BLaER1 treated with 17β-estradiol and CSF1 and Interleukin-3, amounts not matched to agents 10 nM and 100 nM (cell line): ENCODE measurements at regions not wholly inside any gene's neighbourhood (a gene's known extent, or its start where the extent isn't known, plus 50 kb on each side); places are given as distances from the start of the nearest gene placed in this dataset.
A peak's percentile ranks its signal among the peaks of the same experiment; 100 is the strongest.

Experiments
- H3K27ac ChIP-seq, 11 experiments: shearing (Covaris generic); formaldehyde crosslinking; 2 replicates each; pipeline ENCODE4 v1.8.1; 2022
- H3K27me3 ChIP-seq, 11 experiments: shearing (Covaris generic); formaldehyde crosslinking; 2 replicates each; pipeline ENCODE4 v1.8.1; 2022
- H3K36me3 ChIP-seq, 11 experiments: shearing (Covaris generic); formaldehyde crosslinking; 2 replicates each; pipeline ENCODE4 v1.8.1; 2022
- H3K4me1 ChIP-seq, 10 experiments: shearing (Covaris generic); formaldehyde crosslinking; 2 replicates each; pipeline ENCODE4 v1.8.1; 2022
- H3K4me2 ChIP-seq, 11 experiments: shearing (Covaris generic); formaldehyde crosslinking; 2 replicates each; pipeline ENCODE4 v1.8.1; 2022
- H3K4me3 ChIP-seq, 10 experiments: shearing (Covaris generic); formaldehyde crosslinking; 2 replicates each; pipeline ENCODE4 v1.8.1; 2022
- H3K9ac ChIP-seq, 11 experiments: shearing (Covaris generic); formaldehyde crosslinking; 2 replicates each; pipeline ENCODE4 v1.8.1; 2022
- H3K9me3 ChIP-seq, 11 experiments: shearing (Covaris generic); formaldehyde crosslinking; replicated peaks in 1 of 11; 2 replicates each; pipeline ENCODE4 v1.8.1; 2022
- H4K20me1 ChIP-seq, 11 experiments: shearing (Covaris generic); formaldehyde crosslinking; 2 replicates each; pipeline ENCODE4 v1.8.1; 2022
- Cebpa-rat ChIP-seq, 11 experiments: shearing (Covaris generic); IDR thresholded peaks; 2 replicates each; pipeline ENCODE4 v1.8.1; 2022

DNA sequence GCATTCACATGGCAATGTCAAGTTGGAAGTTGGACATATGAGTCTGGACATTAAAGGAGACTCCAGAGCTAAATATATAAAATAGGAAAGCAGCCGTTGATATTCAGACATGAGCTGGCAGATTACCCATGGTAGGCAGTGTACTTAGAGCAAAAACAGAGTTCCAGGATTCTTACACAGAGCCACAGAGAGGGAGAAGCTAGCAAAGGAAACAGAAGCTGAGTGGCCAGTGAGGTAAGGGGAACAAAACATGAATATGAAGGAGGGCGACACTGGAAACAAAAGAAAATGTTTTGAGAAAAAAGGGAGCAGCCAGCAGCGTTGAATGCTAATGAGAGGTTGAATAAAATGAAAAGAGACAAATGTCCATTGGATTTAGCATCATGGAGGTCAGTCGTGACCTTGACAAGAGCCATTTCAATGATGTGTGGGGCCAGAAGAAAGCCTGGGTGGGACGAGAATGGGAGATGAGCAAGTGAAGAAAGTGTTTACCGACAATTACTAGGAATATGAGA lies 198.4 kb downstream of the POU4F1 start:
- TF ChIP-seq Cebpa-rat (IDR thresholded peaks at IDR 0.05): no peak
- Histone ChIP-seq H3K4me1 (peaks cover 0 to 9% (median 0%) of the 10 kb centered on the region in 10 experiments; a peak in 4 of 20 replicates), H3K9me3 (no peaks in the 10 kb centered on the region), H3K36me3 (no peaks in the 10 kb centered on the region), H3K4me3 (no peak overlapping the region), H4K20me1 (no peaks in the 10 kb centered on the region), H3K9ac (no peak overlapping the region), H3K4me2 (no peak overlapping the region), H3K27me3 (no peaks in the 10 kb centered on the region), H3K27ac (no peak overlapping the region)

DNA sequence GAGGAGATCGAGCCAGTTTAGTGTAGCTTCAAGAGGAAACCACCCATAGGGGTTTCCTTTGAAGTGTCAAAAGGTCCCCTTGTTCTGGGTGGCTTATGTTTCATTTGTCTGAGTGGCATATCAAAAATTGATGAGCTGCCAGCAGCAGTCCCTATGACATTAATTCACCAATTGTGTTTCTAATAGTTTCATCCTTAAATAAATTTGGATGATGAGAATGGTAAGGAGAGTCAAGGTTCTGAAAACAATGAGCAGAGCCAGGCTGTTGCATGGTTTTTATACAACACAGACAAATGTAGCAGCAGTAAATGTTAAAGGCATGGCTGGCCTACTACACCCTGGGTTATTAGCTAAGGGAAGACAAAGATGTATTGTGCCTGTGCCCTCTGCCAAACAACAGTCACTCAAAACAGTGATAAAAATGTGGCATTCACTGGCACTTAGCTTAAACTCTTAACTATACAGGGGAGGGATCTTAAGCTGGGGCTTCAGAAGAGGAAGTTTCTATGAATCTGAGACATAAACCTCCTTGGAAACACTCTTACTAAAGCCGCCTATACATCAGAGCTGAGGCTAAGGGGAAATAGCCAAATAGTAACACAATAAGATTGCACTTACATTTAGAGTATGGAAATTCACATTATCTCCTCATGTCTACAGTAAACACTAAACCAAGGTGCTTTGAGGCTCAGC lies 200.5 kb downstream of the POU4F1 start:
- no peaks in the 10 kb centered on the region for H4K20me1 ChIP-seq
- H3K27me3 ChIP-seq: no peaks in the 10 kb centered on the region
- no peak overlapping the region for H3K27ac ChIP-seq
- H3K9me3 ChIP-seq: no peaks in the 10 kb centered on the region
- no peak for TF ChIP-seq Cebpa-rat (IDR thresholded peaks at IDR 0.05)
- H3K4me2 ChIP-seq: peak overlapping the region in 1 of 11 experiments; percentile 25; a peak in 2 of 22 replicates
- H3K4me1 ChIP-seq: peaks cover 0 to 28% (median 4%) of the 10 kb centered on the region in 10 experiments; a peak in 10 of 20 replicates
- H3K36me3 ChIP-seq: no peaks in the 10 kb centered on the region
- H3K9ac ChIP-seq: no peak overlapping the region
- no peak overlapping the region for H3K4me3 ChIP-seq

DNA sequence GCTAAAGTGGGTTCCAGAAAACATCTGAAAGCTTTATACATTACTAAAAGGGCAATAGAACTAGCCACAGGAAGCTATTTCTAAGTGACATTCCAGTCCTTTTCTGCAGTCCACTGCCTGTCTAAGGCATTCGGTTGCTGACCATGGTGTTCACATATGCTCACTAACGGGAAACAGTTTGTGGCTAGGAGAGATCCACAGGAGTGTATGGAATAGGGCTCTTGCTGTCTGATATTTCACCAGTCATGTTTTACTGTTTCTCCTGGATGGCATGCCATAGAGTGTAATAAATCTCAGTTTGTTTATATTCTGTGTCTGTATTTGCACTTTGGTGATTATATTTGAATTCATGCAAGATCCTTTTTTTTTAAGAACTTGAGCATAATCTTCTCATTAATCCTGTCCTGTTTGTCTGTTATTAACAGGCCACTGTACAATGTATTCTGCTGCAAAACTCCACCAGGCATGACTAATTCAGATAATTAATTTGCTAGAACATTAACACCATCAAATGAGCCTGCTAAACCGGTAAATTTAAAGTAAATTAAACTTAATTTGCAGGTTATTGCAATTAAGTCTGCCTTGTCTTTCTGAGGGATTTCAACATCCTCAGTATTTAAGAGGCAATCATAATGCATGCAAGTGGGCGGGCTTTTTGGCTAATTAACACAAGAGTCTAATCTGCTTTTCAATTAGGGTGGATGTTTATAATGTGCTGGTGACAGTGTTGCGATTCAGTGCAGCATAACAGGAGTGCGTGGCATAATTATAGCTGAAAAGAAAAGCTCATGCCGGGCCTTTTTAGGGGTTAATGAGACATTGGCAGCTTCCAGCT lies 201.3 kb downstream of the POU4F1 start:
- Histone ChIP-seq H3K9me3 (no peaks in the 10 kb centered on the region), H3K27me3 (no peaks in the 10 kb centered on the region), H4K20me1 (no peaks in the 10 kb centered on the region), H3K4me2 (no peak overlapping the region), H3K36me3 (no peaks in the 10 kb centered on the region), H3K4me3 (no peak overlapping the region), H3K9ac (no peak overlapping the region), H3K27ac (no peak overlapping the region), H3K4me1 (peaks cover 0 to 29% (median 4%) of the 10 kb centered on the region in 10 experiments; a peak in 10 of 20 replicates)
- no peak for TF ChIP-seq Cebpa-rat (IDR thresholded peaks at IDR 0.05)

DNA sequence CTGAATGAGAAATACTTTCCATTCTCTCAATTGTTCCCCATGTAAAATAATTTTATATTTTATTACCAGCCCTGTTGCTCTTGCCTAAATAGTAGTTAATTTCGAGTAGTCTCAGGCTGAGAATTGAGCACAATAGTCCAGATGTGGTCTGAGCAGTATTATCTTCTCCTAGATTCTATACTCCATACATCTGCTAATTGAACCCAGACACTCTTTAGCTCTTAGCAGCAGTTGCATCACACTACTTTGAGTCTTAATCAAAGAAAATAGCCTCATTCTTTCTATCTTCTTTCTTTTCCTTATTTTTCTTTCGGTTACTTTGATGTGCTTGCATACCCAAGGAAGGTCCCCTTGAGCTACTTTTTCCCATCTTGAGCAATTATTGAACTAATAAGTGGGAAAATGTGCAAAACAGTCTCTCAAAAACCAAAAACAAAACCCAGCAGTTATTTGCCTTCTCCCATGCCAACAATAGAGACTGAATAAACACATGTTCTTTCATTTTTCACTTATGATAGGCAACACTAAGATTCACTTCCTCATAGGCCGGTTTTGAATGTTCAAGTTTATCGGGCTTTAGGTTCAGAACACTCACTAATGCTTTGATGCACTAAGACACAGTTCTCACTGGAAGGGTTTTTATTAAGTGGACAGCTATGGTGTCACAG lies 204.5 kb downstream of the POU4F1 start:
- Histone ChIP-seq H3K4me1 (peaks cover 0 to 33% (median 10%) of the 10 kb centered on the region in 10 experiments; a peak in 16 of 20 replicates), H3K36me3 (no peaks in the 10 kb centered on the region), H3K27me3 (no peaks in the 10 kb centered on the region), H3K4me3 (no peak overlapping the region), H4K20me1 (no peaks in the 10 kb centered on the region), H3K9ac (no peak overlapping the region), H3K9me3 (peaks cover 0 to 13% (median 3%) of the 10 kb centered on the region in 11 experiments; a peak in 3 of 22 replicates), H3K27ac (peak overlapping the region in 4 of 11 experiments; percentile 6 to 58 (median 52); a peak in 7 of 22 replicates), H3K4me2 (peak overlapping the region in 5 of 11 experiments; percentile 24 to 53 (median 40); a peak in 9 of 22 replicates)
- TF ChIP-seq Cebpa-rat (IDR thresholded peaks at IDR 0.05): no peak

DNA sequence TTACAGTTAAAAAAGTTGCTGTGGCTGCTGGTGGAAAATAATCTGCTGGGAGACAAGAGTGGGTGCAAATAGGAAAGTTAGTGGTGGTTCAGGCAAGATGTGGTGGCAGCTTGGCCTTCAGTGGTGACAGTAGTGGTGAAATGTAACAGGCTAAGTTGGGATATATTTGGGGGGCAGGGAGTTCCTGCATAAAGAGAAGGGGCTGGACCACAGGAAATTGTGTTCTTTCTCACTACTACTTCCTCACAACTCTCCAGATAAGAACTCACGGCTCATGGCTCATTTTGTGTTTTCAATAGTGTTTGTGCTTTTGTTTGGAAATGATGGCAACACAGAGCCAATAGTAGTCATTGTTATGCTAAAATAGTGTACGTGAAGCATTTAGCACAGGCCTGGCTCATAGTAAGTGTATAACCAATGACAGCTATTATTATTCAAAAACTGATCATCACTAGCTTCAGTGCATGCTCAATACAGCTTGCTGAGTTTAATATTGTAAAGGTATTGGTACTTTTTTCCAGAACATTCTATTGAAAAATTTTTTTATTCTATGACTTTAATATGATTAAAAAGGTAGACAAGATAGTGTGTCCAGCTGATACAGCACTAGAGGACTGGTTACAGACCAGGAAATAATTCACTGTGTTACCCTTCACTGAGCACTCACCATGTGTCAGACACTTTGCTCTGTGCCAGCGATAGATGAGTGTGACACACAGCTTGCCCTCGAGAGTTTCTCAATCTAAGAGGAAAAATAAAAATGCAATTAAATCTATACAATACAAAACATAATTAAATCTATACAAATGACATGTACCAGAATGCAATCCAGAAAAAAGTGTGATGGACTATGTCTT lies 209.8 kb downstream of the POU4F1 start:
- Histone ChIP-seq H3K9ac (peak overlapping the region in 2 of 11 experiments; percentile 1 to 24; a peak in 1 of 22 replicates), H3K4me2 (peak overlapping the region; percentile 22 to 79 (median 51); a peak in 21 of 22 replicates)
- TF ChIP-seq Cebpa-rat (IDR thresholded peaks at IDR 0.05): no peak

DNA sequence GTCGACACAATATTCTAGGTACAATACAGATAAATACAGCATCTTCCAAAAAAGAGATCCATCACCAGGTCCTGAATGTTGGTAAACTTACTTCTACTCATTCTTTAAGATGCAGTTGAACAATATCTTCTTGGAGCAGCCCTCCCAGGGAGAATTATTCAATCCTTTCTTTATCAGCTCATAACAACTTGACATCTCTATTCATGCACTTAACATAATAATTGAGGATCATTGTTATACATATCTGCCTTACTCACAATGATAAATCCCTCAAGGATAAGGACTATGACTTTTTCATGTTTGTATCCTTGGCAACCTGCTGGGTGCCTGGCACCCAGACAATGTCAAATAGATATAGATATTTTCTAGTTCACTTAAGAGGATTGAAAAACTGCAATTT lies 219.5 kb downstream of the POU4F1 start:
- Histone ChIP-seq H3K27ac (peak overlapping the region; percentile 37 to 87 (median 81); a peak in 20 of 22 replicates), H3K4me3 (no peak overlapping the region), H3K4me2 (peak overlapping the region; percentile 54 to 81 (median 68); a peak in 19 of 22 replicates), H3K4me1 (peaks cover 24 to 42% (median 31%) of the 10 kb centered on the region in 10 experiments), H4K20me1 (no peaks in the 10 kb centered on the region), H3K36me3 (no peaks in the 10 kb centered on the region), H3K9me3 (peaks cover 0 to 7% (median 0%) of the 10 kb centered on the region in 11 experiments; a peak in 3 of 22 replicates), H3K9ac (peak overlapping the region in 10 of 11 experiments; percentile 28 to 72 (median 60); a peak in 16 of 22 replicates), H3K27me3 (no peaks in the 10 kb centered on the region)
- no peak for TF ChIP-seq Cebpa-rat (IDR thresholded peaks at IDR 0.05)

More for the DNA sequence above, 209.8 kb downstream of the POU4F1 start:
- H4K20me1 ChIP-seq: no peaks in the 10 kb centered on the region
- peaks cover 0 to 13% (median 3%) of the 10 kb centered on the region in 11 experiments; a peak in 3 of 22 replicates for H3K9me3 ChIP-seq
- H3K27ac ChIP-seq: peak overlapping the region in 7 of 11 experiments; percentile 32 to 70 (median 56); a peak in 13 of 22 replicates
- no peaks in the 10 kb centered on the region for H3K36me3 ChIP-seq
- H3K4me3 ChIP-seq: no peak overlapping the region
- H3K4me1 ChIP-seq: peaks cover 8 to 28% (median 19%) of the 10 kb centered on the region in 10 experiments
- H3K27me3 ChIP-seq: no peaks in the 10 kb centered on the region

DNA sequence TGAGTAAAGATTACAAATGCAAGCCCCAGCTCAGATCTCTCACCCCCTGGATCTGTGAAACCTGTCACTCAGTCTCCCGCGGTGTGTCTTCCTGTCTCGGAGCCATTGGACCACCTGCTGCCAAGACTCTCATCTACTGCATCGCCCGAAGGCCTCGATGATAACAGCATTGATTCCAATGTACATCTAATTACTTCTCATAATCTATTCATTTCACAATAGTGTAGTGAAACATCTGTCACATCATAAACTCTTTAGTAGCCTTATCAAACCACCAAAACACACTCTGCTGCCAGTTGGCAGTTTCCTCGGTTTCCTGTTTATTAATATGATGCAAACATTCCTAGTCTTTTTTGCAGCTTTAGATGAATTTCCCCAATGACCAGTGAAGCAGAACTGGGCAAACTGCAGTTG lies 220.3 kb downstream of the POU4F1 start:
- Histone ChIP-seq H3K4me1 (peaks cover 24 to 42% (median 33%) of the 10 kb centered on the region in 10 experiments), H3K36me3 (no peaks in the 10 kb centered on the region), H3K4me3 (peak overlapping the region in 5 of 10 experiments; percentile 12 to 44 (median 31); a peak in 7 of 20 replicates), H3K9ac (peak overlapping the region in 9 of 11 experiments; percentile 52 to 72 (median 60); a peak in 18 of 22 replicates), H4K20me1 (no peaks in the 10 kb centered on the region), H3K27ac (peak overlapping the region; percentile 43 to 87 (median 81); a peak in 20 of 22 replicates), H3K4me2 (peak overlapping the region; percentile 54 to 81 (median 68)), H3K9me3 (peaks cover 0 to 11% (median 4%) of the 10 kb centered on the region in 11 experiments; a peak in 7 of 22 replicates), H3K27me3 (no peaks in the 10 kb centered on the region)
- TF ChIP-seq Cebpa-rat (IDR thresholded peaks at IDR 0.05): peak in 7 of 11 experiments; percentile 34 to 80 (median 52); a peak in 11 of 22 replicates
